GM19397 (cell line): ENCODE measurements at regions not wholly inside any gene's neighbourhood (a gene's known extent, or its start where the extent isn't known, plus 50 kb on each side); places are given as distances from the start of the nearest gene placed in this dataset.

Source experiments
- ATAC-seq: cut with Tn5 transposase; IDR thresholded peaks from one replicate; pipeline ENCODE4 v1.9.1; 2021; ENCODE audit warnings: mild to moderate bottlenecking, moderate library complexity; ENCODE audit not compliant: unreplicated experiment

DNA sequence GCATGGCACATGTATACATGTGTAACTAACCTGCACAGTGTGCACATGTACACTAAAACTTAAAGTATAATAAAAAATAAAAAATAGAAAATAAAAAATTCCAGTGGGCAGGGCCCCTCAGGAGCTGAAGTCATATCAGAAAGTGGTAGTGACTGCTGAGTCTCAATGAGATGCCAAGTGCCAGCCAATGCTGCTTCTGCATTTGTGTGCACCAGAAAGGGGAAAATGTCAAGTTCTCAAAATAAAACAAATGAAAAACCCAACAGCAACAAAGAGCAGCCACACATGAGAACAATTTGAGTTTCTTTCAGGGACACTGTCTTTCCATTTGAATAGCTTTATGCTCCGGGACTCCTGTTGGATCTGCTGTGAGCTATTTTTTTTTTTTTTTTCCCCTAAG lies 117.2 kb upstream of the CCDC112 start:
- no peak for ATAC-seq

DNA sequence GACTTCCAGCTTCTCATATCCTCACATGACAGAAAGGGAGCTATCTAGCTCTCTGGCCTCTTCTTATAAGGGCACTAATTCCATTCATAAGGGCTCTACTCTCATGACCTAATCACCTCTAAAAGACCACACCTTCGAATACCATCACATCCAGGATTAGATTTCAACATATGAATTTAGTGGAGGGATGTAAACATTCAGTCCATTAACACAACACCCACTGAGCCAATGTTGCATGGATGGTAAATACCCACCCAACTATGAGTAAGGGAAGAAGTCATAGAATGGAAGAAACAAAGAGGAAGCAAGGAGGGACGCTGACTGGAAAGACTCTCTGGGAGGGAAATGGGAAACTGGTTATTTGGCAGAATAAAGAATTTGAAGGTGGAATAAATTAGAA lies 112.6 kb upstream of the CCDC112 start:
- no peak for ATAC-seq

DNA sequence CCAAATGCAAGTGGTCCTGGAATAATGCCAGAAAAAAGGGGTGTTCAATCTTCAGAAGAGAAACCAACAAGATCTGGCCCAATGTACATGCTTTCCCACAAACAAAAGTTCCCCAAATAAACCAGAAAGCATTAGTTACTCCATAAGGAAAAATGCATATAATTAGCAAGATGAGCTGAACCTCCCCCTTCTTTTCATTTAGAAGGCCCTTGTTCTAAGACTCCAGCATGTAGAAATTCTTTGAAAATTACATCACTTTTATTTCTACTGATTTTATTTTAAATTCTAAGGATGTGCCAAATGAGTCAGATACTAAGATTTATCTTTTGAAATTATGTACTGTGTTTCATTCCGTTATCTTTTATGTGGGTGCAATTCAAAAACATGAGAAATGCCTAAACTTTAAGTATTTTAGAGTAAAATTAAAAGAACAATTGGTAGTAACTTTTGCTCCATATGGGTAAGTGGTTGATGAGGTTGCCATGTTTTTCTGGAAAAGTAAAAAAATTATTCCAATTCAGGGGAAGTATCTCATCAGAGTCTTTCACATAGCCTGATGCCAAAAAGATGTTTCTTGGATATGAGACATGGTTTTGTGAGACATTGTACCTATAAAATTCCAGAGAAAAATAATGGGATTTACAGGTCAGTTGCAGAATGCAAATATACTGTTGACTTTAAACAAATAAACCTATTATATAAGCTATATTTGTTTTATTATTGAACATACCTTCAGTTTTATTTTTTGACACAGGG lies 106.5 kb upstream of the CCDC112 start:
- no peak for ATAC-seq

DNA sequence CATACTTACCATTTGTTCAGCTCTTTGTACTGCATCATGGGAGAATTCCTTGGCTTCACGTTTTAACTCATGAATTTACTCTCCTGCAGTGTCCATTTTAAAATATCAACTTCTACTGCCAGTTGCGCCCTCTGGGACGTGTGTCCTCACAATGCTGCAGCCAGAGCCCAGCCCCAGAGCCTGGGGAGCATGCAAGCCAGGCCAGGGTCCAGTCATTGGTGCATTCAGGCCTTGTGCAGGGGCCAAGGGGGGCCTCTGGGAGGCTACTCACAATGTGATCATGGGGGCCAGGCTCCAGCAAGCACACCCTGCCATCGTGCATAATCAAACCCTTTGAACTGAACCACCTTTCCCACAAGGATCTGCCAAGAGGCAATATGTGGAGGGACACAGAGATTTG lies 105.6 kb upstream of the CCDC112 start:
- ATAC-seq = no peak

DNA sequence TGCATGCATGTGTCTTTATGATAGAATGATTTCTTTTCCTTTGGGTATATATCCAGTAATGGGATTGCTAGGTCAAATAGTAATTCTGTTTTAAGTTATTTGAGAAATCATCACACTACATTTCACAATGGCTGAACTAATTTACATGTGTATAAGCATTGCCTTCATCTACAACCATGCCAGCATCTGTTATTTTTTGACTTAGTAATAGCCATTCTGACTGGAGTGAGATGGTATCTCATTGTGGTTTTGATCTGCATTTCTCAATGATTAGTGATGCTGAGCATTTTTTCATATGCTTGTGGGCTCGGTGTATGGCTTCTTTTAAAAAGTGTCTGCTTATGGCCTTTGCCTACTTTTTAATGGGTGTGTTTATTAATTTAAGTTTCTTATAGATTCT lies 102.3 kb upstream of the CCDC112 start:
- no peak for ATAC-seq

DNA sequence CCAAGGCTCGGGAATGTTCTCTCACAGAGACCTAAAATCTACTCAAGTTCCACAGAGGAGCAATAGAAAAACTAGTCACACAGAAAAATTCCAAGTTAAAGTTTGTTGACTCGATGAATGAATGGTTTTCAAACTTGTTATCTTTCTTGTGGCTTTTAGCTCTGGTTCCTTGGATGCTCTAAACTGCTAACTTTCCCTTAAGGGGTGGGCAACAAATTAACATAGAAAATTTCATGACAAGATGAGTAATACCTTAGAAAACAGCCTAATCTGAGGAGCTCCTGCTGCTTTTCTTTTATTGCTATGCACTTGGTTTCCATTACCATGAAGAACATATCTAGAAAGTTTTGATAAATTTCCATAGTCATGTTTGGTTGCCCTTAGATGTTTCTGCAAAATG lies 100.2 kb upstream of the CCDC112 start:
- no peak for ATAC-seq

DNA sequence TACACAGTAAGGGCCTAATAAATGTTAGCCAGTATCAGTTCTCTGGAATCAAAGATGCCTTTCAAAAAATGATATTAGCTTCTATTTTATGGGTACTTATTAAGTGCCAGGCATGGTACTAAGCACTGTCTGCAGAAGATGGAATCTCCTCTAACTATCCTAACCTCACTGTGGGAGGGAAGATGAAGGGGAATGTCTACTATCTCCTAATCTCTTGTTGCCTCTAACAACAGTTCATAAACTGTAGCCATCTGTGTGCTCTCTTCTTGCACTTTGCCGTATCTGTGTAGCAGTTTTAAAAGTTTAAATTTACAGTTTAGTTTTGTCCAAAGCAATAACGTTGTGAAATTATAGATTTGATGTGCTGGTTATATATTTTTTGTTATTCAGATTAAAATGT lies 99.6 kb upstream of the CCDC112 start:
- no peak for ATAC-seq

DNA sequence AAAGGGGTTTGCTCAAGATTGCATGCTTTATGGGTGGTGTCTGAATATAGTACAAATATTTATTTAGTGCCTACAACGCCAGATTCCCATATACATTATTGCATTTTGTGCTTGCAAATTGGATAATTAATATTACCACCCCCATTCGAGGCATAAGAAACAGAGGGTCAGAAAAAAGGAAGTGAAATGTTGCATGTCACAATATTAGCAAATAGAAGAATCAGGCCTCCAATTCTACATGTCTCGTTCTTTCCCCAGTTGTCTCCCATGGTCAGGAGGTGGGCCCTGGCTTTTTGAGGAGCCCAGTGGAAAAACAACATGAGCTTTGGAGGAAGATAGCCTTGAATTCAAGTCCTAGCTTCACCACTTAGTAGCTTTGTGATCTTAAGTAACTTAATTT lies 98.1 kb upstream of the CCDC112 start:
- no peak for ATAC-seq

DNA sequence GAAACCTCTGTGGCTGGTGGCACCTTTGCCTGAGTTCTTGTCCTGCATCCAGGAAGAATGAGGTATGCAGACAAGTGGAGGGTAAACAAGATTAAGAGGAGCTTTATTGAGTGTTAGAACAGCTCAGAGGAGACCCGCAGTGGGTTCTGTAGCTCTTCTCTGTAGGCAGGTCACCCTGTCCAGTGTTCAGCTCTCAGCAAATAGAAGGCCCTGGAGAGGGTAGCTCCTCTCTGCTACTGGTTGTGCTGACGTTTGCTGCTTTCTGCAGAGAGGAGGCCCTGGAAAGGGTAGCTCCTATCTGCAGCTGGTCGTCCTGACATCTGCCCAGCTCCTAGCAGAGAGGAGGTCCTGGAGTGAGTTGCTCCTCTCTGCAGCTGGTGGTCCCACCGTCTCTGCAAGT lies 96.8 kb upstream of the CCDC112 start:
- no peak for ATAC-seq

DNA sequence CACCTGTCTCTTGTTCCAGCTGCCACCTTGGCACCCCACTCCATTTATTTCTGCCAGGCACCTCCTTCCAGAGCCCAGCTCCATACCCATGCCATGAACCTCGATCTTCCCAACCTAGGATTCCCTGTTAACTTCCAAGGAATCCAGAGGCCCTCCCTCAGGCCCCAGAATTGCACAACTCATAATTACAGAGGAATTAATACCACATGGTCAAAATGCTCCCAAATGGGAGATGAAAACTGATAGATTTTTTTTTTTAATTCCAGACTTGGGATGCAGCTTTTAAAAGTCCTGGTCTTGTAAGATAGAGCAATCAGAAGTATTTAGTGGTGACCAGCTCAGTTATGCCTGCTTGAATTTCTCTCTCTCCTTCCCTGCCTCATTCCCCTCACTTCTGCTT lies 96.2 kb upstream of the CCDC112 start:
- ATAC-seq = no peak

DNA sequence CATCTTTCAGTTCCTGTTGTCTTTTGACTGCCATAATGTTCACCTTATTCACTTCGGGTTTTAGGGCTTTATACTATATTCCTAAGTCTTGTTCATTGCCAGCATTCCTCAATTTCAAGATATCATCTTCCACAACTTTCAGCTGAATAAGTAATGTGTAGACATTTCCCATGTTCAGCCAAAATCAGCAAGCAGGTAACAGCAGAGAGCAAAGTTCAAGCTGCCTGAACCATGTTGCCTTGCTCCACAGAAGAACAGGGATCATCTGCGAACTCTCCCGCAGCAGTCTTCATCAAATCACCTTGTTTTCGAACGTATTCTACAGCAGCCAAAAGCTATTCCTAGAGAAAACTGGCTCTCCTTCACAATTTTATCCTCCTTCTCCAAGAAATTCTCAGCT lies 95.3 kb upstream of the CCDC112 start:
- ATAC-seq = no peak

DNA sequence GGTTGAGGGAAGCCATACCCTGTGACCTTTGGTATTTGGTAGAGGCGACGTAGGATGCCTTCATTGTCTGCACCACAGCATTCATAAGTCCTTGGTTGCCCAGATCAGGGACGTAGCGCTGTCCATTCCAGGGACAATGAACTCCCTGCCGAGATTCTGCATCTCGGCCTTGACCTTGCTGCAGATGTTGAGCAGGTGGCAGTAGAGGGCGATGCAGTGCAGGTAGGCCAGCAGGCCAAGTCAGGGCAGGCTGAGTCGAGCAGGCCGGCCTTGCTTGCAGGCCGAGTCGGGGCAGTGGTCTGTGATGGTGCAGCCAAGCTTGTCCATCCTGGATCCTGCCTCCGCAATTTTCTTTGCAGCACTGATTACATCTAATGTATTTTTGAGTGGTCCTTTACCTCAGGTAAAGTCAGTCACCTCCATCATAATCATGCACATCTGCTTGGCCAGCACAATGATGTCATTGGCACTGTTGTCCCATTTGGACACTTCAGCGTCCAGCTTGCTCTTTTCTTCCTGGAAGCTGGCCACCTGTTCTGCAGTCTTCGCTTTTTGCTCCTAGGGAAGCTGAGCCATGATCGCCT lies 93.4 kb upstream of the CCDC112 start:
- no peak for ATAC-seq

DNA sequence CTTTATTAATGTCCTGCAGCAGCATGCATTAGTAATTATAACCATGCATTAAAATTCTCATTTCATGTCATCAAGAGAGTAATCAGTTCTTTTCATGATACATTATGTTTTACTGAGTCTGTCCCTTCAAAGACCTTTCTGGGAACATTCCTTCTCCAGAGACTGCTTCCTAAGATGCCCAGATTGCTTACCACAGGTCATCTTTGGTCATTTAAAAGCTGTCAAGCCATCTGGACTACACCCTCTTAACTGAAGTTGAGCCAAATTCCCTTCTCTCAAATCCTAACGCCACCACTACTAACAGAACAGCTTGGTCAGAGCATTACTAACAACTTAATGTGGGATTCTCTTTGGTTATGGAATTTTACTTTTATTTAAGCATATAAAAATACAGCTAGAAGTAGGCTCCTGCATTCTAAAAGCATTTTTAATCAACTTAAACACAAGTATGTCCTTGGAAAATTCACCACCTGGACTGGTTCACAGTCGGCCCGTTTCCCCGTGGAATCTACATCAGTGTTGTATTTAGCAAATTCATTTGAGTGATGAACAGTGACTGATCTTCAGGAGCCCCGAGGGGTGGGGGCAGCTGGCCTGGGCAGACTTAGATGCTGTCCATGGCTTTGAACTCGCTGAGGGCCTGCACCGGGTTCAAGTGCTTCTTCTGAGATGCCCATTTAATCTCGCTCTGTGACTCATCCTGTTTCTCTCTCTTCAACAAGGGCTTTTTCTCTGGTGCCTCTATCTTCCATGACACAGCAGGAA lies 92.8 kb upstream of the CCDC112 start:
- ATAC-seq = no peak

DNA sequence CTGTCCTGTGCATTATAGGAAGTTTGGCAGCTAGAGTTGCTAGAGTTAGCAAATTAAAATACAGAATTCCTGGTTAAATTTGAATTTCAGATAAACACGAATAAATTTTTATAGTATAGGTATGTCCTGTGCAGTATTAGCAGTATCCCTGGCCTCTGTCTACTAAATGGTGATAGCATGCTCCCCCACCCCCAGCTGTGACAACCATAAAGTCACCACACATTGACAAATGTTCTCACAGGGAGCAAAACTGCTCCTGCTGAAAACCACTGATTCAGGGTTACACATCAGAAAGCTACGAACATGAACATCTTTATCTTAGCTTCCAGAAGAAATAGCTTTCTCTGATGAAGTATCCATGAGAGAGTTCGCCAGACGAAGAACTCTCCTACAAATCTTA lies 91.8 kb upstream of the CCDC112 start:
- ATAC-seq = no peak

DNA sequence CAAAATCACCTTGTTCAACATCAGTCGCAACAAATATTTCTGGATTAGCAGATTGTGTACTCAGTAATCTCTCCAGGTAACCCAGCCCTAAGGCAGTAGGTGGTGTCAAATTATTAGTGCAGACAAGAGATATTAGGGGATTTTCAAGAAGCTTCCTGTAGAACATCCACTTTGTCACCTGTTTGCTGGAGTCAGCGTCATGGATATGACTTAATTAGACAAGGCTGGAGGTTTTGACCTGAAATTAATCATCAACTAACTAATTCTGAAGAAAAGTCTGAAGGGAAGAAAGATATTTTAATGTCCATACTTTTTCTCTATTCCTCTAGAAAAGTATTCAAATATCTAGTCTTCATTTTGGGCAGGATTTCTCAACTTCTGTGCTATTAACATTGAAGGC lies 91.4 kb upstream of the CCDC112 start:
- no peak for ATAC-seq

DNA sequence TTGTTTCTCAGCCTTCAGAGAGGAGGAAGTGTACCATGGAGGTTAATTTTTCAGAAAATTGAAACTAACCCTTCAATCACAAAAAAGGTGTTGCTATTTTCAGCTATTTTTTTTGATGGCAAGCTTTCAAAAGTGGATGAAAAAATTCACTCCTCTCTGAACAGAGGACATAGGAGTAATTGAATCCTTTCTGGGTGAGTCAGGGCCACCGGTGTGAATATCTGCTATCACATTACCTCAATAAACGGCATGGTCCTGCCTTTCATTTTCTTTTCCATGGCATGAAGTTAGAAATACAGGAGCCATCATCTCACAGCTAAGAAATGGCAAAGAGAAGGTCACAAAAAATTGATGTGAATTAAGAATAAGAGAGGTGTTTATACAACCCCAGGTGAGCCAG lies 90.2 kb upstream of the CCDC112 start:
- no peak for ATAC-seq

DNA sequence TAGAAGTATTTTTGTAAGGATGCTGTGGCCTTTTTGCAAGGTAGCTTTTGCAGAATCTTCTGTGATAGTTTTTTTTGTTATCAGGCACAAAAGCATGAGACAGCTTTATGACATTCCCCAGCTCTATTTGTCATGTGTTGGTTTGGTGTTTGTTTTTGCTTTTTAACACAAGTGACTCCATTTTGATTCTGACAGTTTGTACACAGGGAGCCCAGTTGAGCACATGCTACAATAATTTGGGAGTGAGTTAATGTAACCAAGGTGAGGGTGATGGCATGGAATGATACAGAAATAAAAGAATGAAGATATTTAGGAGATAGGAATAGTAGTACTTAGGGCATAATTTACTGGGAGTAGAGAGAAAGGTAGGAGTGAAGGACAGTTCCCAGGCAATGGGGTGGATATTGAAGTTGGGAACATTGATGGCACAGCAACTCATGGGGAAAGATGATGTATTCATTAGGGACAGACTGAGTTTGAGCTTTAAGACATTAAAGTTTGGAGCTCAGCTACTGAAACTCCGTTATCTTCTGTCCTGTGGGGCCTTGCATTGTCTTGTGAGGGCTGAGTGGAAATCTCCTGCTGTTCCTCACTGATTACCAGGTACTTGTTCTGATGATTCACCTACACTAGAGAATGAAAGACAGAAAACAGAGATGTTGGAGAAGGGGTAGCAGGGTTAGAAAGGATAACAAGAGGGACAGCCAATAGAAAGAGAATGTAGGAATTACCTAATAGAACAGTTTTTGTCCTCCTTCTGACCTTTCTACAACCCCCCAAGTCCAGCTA lies 88.3 kb upstream of the CCDC112 start:
- ATAC-seq = no peak

DNA sequence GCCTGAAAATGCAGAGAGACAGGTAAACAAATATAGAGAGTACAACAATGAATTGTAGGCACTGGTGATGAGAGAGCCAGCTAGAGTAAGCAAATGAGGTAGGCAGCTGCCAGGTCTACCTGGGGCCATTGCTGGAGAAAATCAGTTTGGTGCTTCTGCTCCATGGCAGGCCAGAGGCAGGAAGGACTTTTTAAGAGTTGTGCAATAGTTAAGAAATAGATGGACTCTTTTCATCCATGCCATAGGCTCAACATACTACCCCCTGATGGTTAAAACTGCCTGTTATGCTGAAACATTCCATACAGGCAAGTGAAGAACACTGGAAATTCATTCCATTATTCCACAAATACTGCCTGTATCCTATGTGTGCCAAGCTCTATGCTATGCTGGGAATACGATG lies 86.5 kb upstream of the CCDC112 start:
- no peak for ATAC-seq

DNA sequence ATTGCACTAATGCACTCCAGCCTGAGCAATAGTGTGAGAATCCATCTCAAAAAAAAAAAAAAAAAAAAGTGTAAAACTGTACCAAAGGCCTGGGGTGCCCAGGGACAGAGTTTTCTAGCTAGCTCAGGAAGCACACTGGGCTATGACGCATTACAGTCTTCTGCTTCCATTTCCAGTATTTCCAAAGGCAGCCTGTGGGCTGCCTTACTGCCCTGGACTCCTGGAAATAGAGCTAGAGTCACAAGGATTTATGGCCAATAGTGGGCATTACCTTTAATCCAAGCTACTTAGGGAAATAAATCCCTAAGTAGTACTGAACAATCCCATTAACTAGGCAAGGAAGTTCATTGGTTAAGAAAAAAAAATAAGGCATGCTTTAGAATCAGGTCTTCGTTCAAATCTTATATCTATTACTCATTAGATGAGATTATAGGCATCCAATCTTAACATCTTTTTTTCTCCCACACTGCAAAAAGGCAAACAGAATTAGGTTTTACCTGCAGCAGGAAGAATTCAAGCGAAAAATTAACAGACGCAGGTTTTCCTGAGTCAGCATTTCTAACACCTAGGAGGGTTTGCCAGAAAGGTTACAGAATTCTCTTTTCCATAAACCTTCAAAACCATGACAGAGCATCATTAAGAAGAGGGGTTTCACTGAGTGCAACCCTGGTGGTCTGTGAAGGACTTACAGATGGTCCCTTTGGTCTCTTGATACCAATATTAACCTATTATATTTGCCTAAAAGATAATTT lies 85.6 kb upstream of the CCDC112 start:
- no peak for ATAC-seq

DNA sequence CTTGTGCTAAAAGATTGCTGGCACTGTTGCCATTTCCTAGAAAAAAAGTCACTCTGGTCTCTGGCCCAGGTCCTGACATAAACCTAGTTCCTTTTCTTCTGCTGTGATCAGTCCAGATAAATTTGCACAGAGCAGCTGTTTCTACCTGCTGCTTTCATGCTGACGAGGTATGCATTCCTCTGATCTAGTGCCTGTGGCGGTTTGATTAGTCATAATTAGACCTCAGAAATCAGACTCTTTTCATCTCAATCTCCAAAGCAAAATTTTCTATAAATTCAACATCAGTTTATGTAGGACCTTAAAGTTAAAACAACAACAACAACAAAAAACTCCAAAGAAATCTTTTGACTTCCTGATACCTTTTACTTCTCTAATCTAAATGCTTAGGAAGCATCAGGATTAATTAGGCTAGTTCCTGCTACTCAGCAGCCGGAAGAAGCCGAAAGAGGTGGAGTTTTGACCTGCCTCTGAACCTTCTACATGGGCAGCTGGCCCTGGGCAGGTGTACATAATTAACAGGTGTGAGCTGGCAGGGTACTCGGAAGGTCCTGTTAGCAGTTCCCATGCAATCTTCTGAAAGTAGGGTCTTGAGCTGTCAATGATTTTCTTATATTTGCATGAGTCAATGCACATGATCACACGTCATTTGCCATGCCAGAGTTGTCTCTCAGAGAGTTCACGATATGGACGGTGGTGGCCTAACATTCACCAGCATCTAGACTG lies 83.3 kb upstream of the CCDC112 start:
- ATAC-seq = peak; percentile 56
